ENCODE measurements at regions not wholly inside any gene's neighbourhood (a gene's known extent, or its start where the extent isn't known, plus 50 kb on each side); places are given as distances from the start of the nearest gene placed in this dataset.

- TF ChIP-seq CTCF (IDR thresholded peaks at IDR 0.05; ENCODE audit: borderline replicate concordance, control extremely low read depth, extremely low read depth, insufficient read depth, missing control alignments), result no peak
- no peak for DNase-seq (ENCODE audit: low spot score)
These were observed 1096.6 kb downstream of the PCDH17 start for GRCh38 chr13:58728126-58728525.

GRCh38 chr13:58729361-58729760 is 1097.8 kb downstream of the PCDH17 start:
- in situ Hi-C loops (cut with MboI; ENCODE audit: low sequenced_read_pairs, unreplicated experiment), result no loop called here
- DNase-seq (ENCODE audit: low spot score), result no peak
- TF ChIP-seq CTCF (IDR thresholded peaks at IDR 0.05; ENCODE audit: borderline replicate concordance, control extremely low read depth, extremely low read depth, insufficient read depth, missing control alignments), result no peak

More at GRCh38 chr13:58728126-58728525, 1096.6 kb downstream of the PCDH17 start:
- in situ Hi-C loops (cut with MboI; ENCODE audit: low sequenced_read_pairs, unreplicated experiment), result no loop called here

- no peak for DNase-seq (ENCODE audit: low spot score)
- in situ Hi-C loops (cut with MboI; ENCODE audit: low sequenced_read_pairs, unreplicated experiment), result no loop called here
- no peak for TF ChIP-seq CTCF (IDR thresholded peaks at IDR 0.05; ENCODE audit: borderline replicate concordance, control extremely low read depth, extremely low read depth, insufficient read depth, missing control alignments)
These were observed 1113.1 kb downstream of the PCDH17 start for GRCh38 chr13:58744686-58745085.

- TF ChIP-seq CTCF (IDR thresholded peaks at IDR 0.05; ENCODE audit: borderline replicate concordance, control extremely low read depth, extremely low read depth, insufficient read depth, missing control alignments), result no peak
- no peak for DNase-seq (ENCODE audit: low spot score)
- in situ Hi-C loops (cut with MboI; ENCODE audit: low sequenced_read_pairs, unreplicated experiment), result no loop called here
These were observed 1136.0 kb downstream of the PCDH17 start for GRCh38 chr13:58767566-58767965.

- no peak for TF ChIP-seq CTCF (IDR thresholded peaks at IDR 0.05; ENCODE audit: borderline replicate concordance, control extremely low read depth, extremely low read depth, insufficient read depth, missing control alignments)
- DNase-seq (ENCODE audit: low spot score), result no peak
- in situ Hi-C loops (cut with MboI; ENCODE audit: low sequenced_read_pairs, unreplicated experiment), result no loop called here
These were observed 1141.8 kb downstream of the PCDH17 start for GRCh38 chr13:58773280-58773859.

- no peak for TF ChIP-seq CTCF (IDR thresholded peaks at IDR 0.05; ENCODE audit: borderline replicate concordance, control extremely low read depth, extremely low read depth, insufficient read depth, missing control alignments)
- no peak for DNase-seq (ENCODE audit: low spot score)
- in situ Hi-C loops (cut with MboI; ENCODE audit: low sequenced_read_pairs, unreplicated experiment), result no loop called here
These were observed 1151.2 kb downstream of the PCDH17 start for GRCh38 chr13:58782736-58783135.
